Lung (tissue), 11 donors: ENCODE measurements at regions not wholly inside any gene's neighbourhood (a gene's known extent, or its start where the extent isn't known, plus 50 kb on each side); places are given as distances from the start of the nearest gene placed in this dataset.

Experiments used
- ATAC-seq: fragments of 200-7000 bp; cut with Tn5 transposase; one replicate; pipeline ENCODE4 v1.9.1; 2020; ENCODE audit warnings: moderate number of reproducible peaks; ENCODE audit not compliant: insufficient read depth, low FRiP score
- DNase-seq, 3 donors: peaks; one replicate each; pipeline ENCODE4 v3.0.0-alpha.2; 2013 to 2017
- H3K27ac ChIP-seq, 2 donors: one replicate each; pipeline ENCODE4 v1.5.1; 2013; ENCODE audit warnings: mild to moderate bottlenecking in 2 of 2, moderate library complexity in 2 of 2, control low read depth in 1 of 2, inconsistent platforms in 1 of 2, low read depth in 1 of 2, low read length in 1 of 2
- H3K27me3 ChIP-seq, 3 donors: one replicate each; pipeline ENCODE4 v1.5.1; 2013; ENCODE audit warnings: low read length in 2 of 3; ENCODE audit not compliant: control insufficient read depth in 3 of 3, insufficient read depth in 3 of 3
- H3K36me3 ChIP-seq, 4 donors: one replicate each; pipeline ENCODE4 v1.5.1; 2013; ENCODE audit warnings: low read length in 4 of 4, mild to moderate bottlenecking in 1 of 4, moderate library complexity in 1 of 4; ENCODE audit not compliant: control insufficient read depth in 4 of 4, insufficient read depth in 4 of 4
- H3K4me1 ChIP-seq, 5 donors: one replicate each; pipeline ENCODE4 v1.5.1; 2013; ENCODE audit warnings: low read length in 5 of 5, mild to moderate bottlenecking in 2 of 5, moderate library complexity in 1 of 5; ENCODE audit not compliant: control insufficient read depth in 5 of 5, insufficient read depth in 5 of 5
- H3K4me3 ChIP-seq: one replicate; pipeline ENCODE4 v1.5.1; 2013; ENCODE audit warnings: mild to moderate bottlenecking, control low read depth, moderate library complexity
- H3K9ac ChIP-seq, 2 donors: one replicate each; pipeline ENCODE4 v1.5.1; 2013; ENCODE audit warnings: low read length in 2 of 2, control low read depth in 1 of 2; ENCODE audit not compliant: insufficient read depth in 1 of 2
- H3K9me3 ChIP-seq, 4 donors: one replicate each; pipeline ENCODE4 v1.5.1; 2013; ENCODE audit warnings: low read length in 3 of 4, mild to moderate bottlenecking in 1 of 4, moderate library complexity in 1 of 4; ENCODE audit not compliant: control insufficient read depth in 4 of 4, insufficient read depth in 3 of 4
- CTCF ChIP-seq: IDR thresholded peaks from 2 replicates; pipeline ENCODE4 v1.5.1; 2012; ENCODE audit warnings: mild to moderate bottlenecking; ENCODE audit errors: control extremely low read depth, extremely low read depth
- WGBS, 2 donors: extraction: QIAGEN DNeasy Blood & Tissue Kit; methylation state at CpG; one replicate each; pipeline ENCODE4 v1.1.7; 2013; 5-methylcytosine and 5-hydroxymethylcytosine counted together
- donor health status: control.
- donor health status: control.
- donor health status: Bipolar disorder and iron deficiency.
- donor health status: healthy.
- donor health status: DM: yes; HTN: yes; CAD: no.

- TF ChIP-seq CTCF: no peak
- WGBS, 2 donors: 79 to 83% methylated on average over 9 of the region's 9 CpGs
- no peaks in the 10 kb centered on the region for H3K27me3 ChIP-seq
- H3K36me3 ChIP-seq: no peaks in the 10 kb centered on the region
- peaks cover 0 to 44% (median 11%) of the 10 kb centered on the region in 5 donors for H3K4me1 ChIP-seq
- DNase-seq (no peak), ATAC-seq (no peak)
- no peak overlapping the region for H3K4me3 ChIP-seq
- H3K9me3 ChIP-seq: no peaks in the 10 kb centered on the region
- no peak overlapping the region for H3K9ac ChIP-seq
- no peak overlapping the region for H3K27ac ChIP-seq
These were observed 259.9 kb downstream of the FGFR2 start for GRCh38 chr10:121338206-121338980.

DNA sequence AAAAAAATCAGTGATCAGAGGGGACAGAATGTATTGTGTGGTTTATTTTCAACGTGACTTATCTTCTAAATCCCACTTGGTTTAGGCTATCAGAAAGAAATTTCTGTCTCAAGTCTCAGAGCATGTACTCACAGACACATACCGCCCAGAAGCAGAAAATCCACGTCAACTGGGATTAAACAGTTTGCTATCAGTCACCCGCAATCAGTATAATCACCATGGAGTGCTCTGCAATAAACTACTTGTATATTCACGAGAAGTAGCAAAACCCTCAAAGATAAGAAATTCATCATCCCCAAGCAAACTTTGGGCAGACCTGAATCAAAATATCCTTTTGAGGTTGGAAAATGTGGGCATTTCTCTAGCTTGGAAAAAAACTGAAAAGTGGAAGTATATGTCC is 259.1 kb downstream of the FGFR2 start:
- Histone ChIP-seq H3K36me3 (no peaks in the 10 kb centered on the region), H3K4me1 (peaks cover 0 to 44% (median 11%) of the 10 kb centered on the region in 5 donors), H3K4me3 (no peak overlapping the region), H3K9me3 (no peaks in the 10 kb centered on the region), H3K27me3 (no peaks in the 10 kb centered on the region), H3K9ac (no peak overlapping the region), H3K27ac (no peak overlapping the region)
- TF ChIP-seq CTCF: no peak
- DNase-seq: no peak
- WGBS, 2 donors: 61 to 83% methylated on average over 5 of the region's 5 CpGs
- no peak for ATAC-seq

- ATAC-seq: no peak
- no peaks in the 10 kb centered on the region for H3K9me3 ChIP-seq
- H3K27me3 ChIP-seq: no peaks in the 10 kb centered on the region
- TF ChIP-seq CTCF: no peak
- H3K36me3 ChIP-seq: no peaks in the 10 kb centered on the region
- no peak overlapping the region for H3K4me3 ChIP-seq
- peaks cover 0 to 44% (median 11%) of the 10 kb centered on the region in 5 donors for H3K4me1 ChIP-seq
- H3K9ac ChIP-seq: no peak overlapping the region
- WGBS, 2 donors: 44 to 54% methylated on average over 7 of the region's 7 CpGs
- DNase-seq: peak in 1 of 3 donors; percentile 44
- no peak overlapping the region for H3K27ac ChIP-seq
These were observed 257.9 kb downstream of the FGFR2 start for GRCh38 chr10:121340271-121340831.
